CD14-positive monocyte (primary cell): ENCODE measurements at regions not wholly inside any gene's neighbourhood (a gene's known extent, or its start where the extent isn't known, plus 50 kb on each side); places are given as distances from the start of the nearest gene placed in this dataset.

Experiments used
- DNase-seq, 3 donors: peaks; one replicate each; pipeline ENCODE4 v3.0.0-alpha.2; 2011 to 2022
- H2AFZ ChIP-seq: 2 replicates; pipeline ENCODE4 v1.6.0; 2012; ENCODE audit warnings: mild to moderate bottlenecking, low read depth, low read length, inconsistent platforms; ENCODE audit not compliant: insufficient read depth, poor library complexity, severe bottlenecking
- H3K27ac ChIP-seq, 2 donors: 1 replicate in 1 of 2; 2 replicates in 1 of 2; pipeline ENCODE4 v1.5.1; 2012 to 2013; ENCODE audit warnings: low read length in 2 of 2, control low read depth in 1 of 2, inconsistent platforms in 1 of 2, low read depth in 1 of 2, mild to moderate bottlenecking in 1 of 2
- H3K27me3 ChIP-seq, 2 donors: one replicate each; pipeline versions ENCODE4 v1.6.0 to v1.6.1; 2011 to 2013; ENCODE audit warnings: low read length in 2 of 2; ENCODE audit not compliant: control insufficient read depth in 2 of 2, insufficient read depth in 2 of 2
- H3K36me3 ChIP-seq, 2 donors: replicated peaks in 1 of 2; 1 replicate in 1 of 2; 2 replicates in 1 of 2; pipeline versions ENCODE4 v1.5.1 to v1.6.1; 2012 to 2013; ENCODE audit warnings: low read length in 2 of 2, control low read depth in 1 of 2, inconsistent platforms in 1 of 2, mild to moderate bottlenecking in 1 of 2; ENCODE audit not compliant: insufficient read depth in 2 of 2, control insufficient read depth in 1 of 2
- H3K4me1 ChIP-seq, 2 donors: 1 replicate in 1 of 2; 2 replicates in 1 of 2; pipeline versions ENCODE4 v1.5.1 to v1.6.1; 2012 to 2013; ENCODE audit warnings: low read length in 2 of 2, control low read depth in 1 of 2, inconsistent platforms in 1 of 2, mild to moderate bottlenecking in 1 of 2, moderate library complexity in 1 of 2; ENCODE audit not compliant: insufficient read depth in 2 of 2, control insufficient read depth in 1 of 2
- H3K4me2 ChIP-seq: replicated peaks from 2 replicates; pipeline ENCODE3; 2012; ENCODE audit warnings: low read length, moderate library complexity, mild to moderate bottlenecking; ENCODE audit not compliant: poor library complexity, severe bottlenecking; ENCODE audit errors: extremely low read depth
- H3K4me3 ChIP-seq, 3 experiments: fragments of 200-600 bp in 1 of 3; sonication (generic) in 1 of 3; replicated peaks in 1 of 3; 1 replicate in 2 of 3; 2 replicates in 1 of 3; pipeline ENCODE4 v1.5.1; 2011 to 2013; ENCODE audit warnings: low read length in 3 of 3, mild to moderate bottlenecking in 3 of 3, control low read depth in 2 of 3, low read depth in 2 of 3, inconsistent platforms in 1 of 3, moderate library complexity in 1 of 3
- H3K79me2 ChIP-seq: 2 replicates; pipeline ENCODE4 v1.6.0; 2012; ENCODE audit warnings: mild to moderate bottlenecking, control low read depth, inconsistent platforms, low read length, moderate library complexity; ENCODE audit not compliant: insufficient read depth
- H3K9ac ChIP-seq: 2 replicates; pipeline ENCODE4 v1.6.0; 2017; ENCODE audit warnings: low read length, mild to moderate bottlenecking; ENCODE audit not compliant: insufficient read depth, poor library complexity, severe bottlenecking
- H3K9me3 ChIP-seq, 2 donors: replicated peaks in 1 of 2; 1 replicate in 1 of 2; 2 replicates in 1 of 2; pipeline versions ENCODE4 v1.5.1 to v1.6.1; 2012 to 2013; ENCODE audit warnings: low read length in 2 of 2, control low read depth in 1 of 2; ENCODE audit not compliant: control insufficient read depth in 1 of 2, insufficient read depth in 1 of 2
- H4K20me1 ChIP-seq: 2 replicates; pipeline ENCODE4 v1.6.0; 2012; ENCODE audit warnings: mild to moderate bottlenecking, low read length, control low read depth, moderate library complexity; ENCODE audit not compliant: insufficient read depth
- H3K27ac Mint-ChIP-seq, 7 donors: one replicate each; pipeline ENCODE4 v1.8.0; 2020; ENCODE audit warnings: mild to moderate bottlenecking in 7 of 7, mixed read lengths in 7 of 7, moderate library complexity in 6 of 7, inconsistent platforms in 2 of 7
- H3K27me3 Mint-ChIP-seq, 3 donors: one replicate each; pipeline ENCODE4 v1.8.0; 2021 to 2022; ENCODE audit warnings: low read depth in 3 of 3, mild to moderate bottlenecking in 3 of 3, mixed read lengths in 3 of 3, moderate library complexity in 3 of 3, inconsistent platforms in 1 of 3
- H3K36me3 Mint-ChIP-seq, 2 donors: one replicate each; pipeline ENCODE4 v1.8.0; 2020; ENCODE audit warnings: mixed read lengths in 2 of 2, inconsistent platforms in 1 of 2, mild to moderate bottlenecking in 1 of 2
- H3K4me1 Mint-ChIP-seq: one replicate; pipeline ENCODE4 v1.8.0; 2020; ENCODE audit warnings: mild to moderate bottlenecking, mixed read lengths
- H3K4me3 Mint-ChIP-seq, 2 donors: one replicate each; pipeline ENCODE4 v1.8.0; 2020; ENCODE audit warnings: mild to moderate bottlenecking in 2 of 2, mixed read lengths in 2 of 2, moderate library complexity in 1 of 2
- H3K9me3 Mint-ChIP-seq, 7 donors: one replicate each; pipeline ENCODE4 v1.8.0; 2020 to 2022; ENCODE audit warnings: mixed read lengths in 7 of 7, mild to moderate bottlenecking in 6 of 7, moderate library complexity in 6 of 7, inconsistent platforms in 2 of 7
- WGBS: methylation state at CpG from one replicate; pipeline ENCODE4 v1.1.5; 2013; ENCODE audit warnings: missing lambda C conversion rate; ENCODE audit not compliant: insufficient coverage; 5-methylcytosine and 5-hydroxymethylcytosine counted together
- intact Hi-C, 2 donors: fragments of 100-400 bp; cut with micrococcal nuclease; formaldehyde crosslinking; loops; one replicate each; pipeline versions ENCODE4 v1.15.0 to v1.15.1; 2023
- TF ChIP-seq, protein P1 (sequence below): fragments of 200-600 bp; IDR thresholded peaks from one replicate; pipeline ENCODE4 v1.8.0; 2022; ENCODE audit warnings: antibody characterized with exemption, mild to moderate bottlenecking

DNA sequence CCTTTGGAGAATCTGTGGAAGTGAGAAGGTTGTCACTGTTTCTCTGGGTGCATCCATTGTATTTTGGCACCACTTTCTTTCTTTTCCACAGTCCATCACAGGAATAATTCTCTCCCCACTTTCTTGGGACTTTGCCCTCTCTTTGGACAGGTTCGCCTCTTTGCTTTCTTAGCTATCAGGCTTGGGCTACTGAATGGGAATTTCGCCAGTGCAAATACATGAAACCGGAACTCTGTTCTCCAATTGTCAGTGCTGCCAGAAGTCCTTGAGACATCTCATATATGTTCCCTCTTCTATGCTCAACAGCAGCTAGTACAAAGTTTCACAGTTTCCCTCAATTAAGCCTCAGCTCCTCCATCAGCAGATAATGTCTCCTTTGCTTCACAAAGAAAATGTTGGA is 76.2 kb downstream of the NABP1 start:
- Histone ChIP-seq H3K9ac (no peak overlapping the region), H3K4me3 (no peak overlapping the region), H3K4me2 (no peak overlapping the region), H2AFZ (no peak overlapping the region), H3K4me1 (no peaks in the 10 kb centered on the region), H3K79me2 (no peaks in the 10 kb centered on the region), H4K20me1 (no peaks in the 10 kb centered on the region), H3K27ac (no peak overlapping the region), H3K27me3 (no peaks in the 10 kb centered on the region), H3K36me3 (no peaks in the 10 kb centered on the region), H3K9me3 (no peaks in the 10 kb centered on the region)
- no peaks in the 10 kb centered on the region for H3K9me3 Mint-ChIP-seq
- peaks cover 4% of the 10 kb centered on the region for H3K4me1 Mint-ChIP-seq
- WGBS: 98% methylated on average over 3 of the region's 3 CpGs
- H3K36me3 Mint-ChIP-seq: no peaks in the 10 kb centered on the region
- intact Hi-C loops: no loop called here
- DNase-seq: no peak
- no peaks in the 10 kb centered on the region for H3K27me3 Mint-ChIP-seq
- TF ChIP-seq, protein P1, sequence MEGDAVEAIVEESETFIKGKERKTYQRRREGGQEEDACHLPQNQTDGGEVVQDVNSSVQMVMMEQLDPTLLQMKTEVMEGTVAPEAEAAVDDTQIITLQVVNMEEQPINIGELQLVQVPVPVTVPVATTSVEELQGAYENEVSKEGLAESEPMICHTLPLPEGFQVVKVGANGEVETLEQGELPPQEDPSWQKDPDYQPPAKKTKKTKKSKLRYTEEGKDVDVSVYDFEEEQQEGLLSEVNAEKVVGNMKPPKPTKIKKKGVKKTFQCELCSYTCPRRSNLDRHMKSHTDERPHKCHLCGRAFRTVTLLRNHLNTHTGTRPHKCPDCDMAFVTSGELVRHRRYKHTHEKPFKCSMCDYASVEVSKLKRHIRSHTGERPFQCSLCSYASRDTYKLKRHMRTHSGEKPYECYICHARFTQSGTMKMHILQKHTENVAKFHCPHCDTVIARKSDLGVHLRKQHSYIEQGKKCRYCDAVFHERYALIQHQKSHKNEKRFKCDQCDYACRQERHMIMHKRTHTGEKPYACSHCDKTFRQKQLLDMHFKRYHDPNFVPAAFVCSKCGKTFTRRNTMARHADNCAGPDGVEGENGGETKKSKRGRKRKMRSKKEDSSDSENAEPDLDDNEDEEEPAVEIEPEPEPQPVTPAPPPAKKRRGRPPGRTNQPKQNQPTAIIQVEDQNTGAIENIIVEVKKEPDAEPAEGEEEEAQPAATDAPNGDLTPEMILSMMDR: no peak
- H3K4me3 Mint-ChIP-seq: no peak overlapping the region
- no peak overlapping the region for H3K27ac Mint-ChIP-seq

DNA sequence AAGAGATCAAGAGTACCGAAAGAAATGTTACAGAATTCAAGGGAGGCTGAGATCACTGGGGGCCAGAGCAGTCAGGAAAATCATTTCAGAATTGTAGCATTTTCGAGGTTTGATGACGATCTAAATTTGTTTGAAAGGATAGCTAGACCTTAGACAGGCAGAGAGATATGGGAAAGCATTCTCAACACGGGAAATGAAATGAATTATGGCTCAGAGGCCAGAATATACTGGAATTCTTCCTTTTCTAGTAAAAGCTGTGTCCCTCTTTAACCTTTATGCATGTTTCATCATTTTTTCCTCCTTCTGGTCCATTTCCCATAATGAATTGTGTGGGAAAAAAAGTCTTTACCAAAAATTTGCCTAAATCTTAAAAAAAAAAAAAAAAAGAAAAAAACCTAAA is 78.8 kb downstream of the NABP1 start:
- peaks cover 0 to 4% (median 0%) of the 10 kb centered on the region in 7 donors for H3K9me3 Mint-ChIP-seq
- H3K4me1 Mint-ChIP-seq: peaks cover 4% of the 10 kb centered on the region
- H3K27ac Mint-ChIP-seq: no peak overlapping the region
- H3K27me3 Mint-ChIP-seq: no peaks in the 10 kb centered on the region
- intact Hi-C loops: no loop called here
- DNase-seq: no peak
- Histone ChIP-seq H3K4me3 (no peak overlapping the region), H3K27ac (no peak overlapping the region), H3K9ac (no peak overlapping the region), H2AFZ (no peak overlapping the region), H3K4me2 (no peak overlapping the region), H3K79me2 (no peaks in the 10 kb centered on the region), H3K4me1 (no peaks in the 10 kb centered on the region), H3K9me3 (no peaks in the 10 kb centered on the region), H4K20me1 (no peaks in the 10 kb centered on the region), H3K27me3 (no peaks in the 10 kb centered on the region), H3K36me3 (no peaks in the 10 kb centered on the region)
- H3K4me3 Mint-ChIP-seq: no peak overlapping the region
- TF ChIP-seq, protein P1: no peak
- 87% methylated on average over 3 of the region's 4 CpGs for WGBS
- no peaks in the 10 kb centered on the region for H3K36me3 Mint-ChIP-seq
